ENCODE measurements at regions not wholly inside any gene's neighbourhood (a gene's known extent, or its start where the extent isn't known, plus 50 kb on each side); places are given as distances from the start of the nearest gene placed in this dataset.

- TF ChIP-seq CHD7 (IDR thresholded peaks at IDR 0.05; ENCODE audit: insufficient replicate concordance, low read length): no peak
- no peak for TF ChIP-seq KDM1A (IDR thresholded peaks at IDR 0.05; ENCODE audit: borderline replicate concordance, low read length)
- TF ChIP-seq SAP30 (IDR thresholded peaks at IDR 0.05; ENCODE audit: insufficient read depth, insufficient replicate concordance, low read length): no peak
- no peak for TF ChIP-seq MAFK (IDR thresholded peaks at IDR 0.05; ENCODE audit: low read depth, low read length)
- TF ChIP-seq POLR2A (IDR thresholded peaks at IDR 0.05; ENCODE audit: control extremely low read depth in 1 of 2, low read depth in 2 of 2, low read length in 2 of 2): no peak
- no peak for TF ChIP-seq CBX8 (IDR thresholded peaks at IDR 0.05; ENCODE audit: borderline replicate concordance, low read depth, low read length)
- TF ChIP-seq SIX5 (IDR thresholded peaks at IDR 0.05; ENCODE audit: low read depth, low read length): no peak
- no peak for TF ChIP-seq EZH2 (IDR thresholded peaks at IDR 0.05; ENCODE audit: low read depth, low read length, severe bottlenecking)
Observed at GRCh38 chr9:103082494-103082893, 87.4 kb downstream of the CYLC2 start (continued).
